Stomach (tissue), 4 donors: ENCODE measurements at regions not wholly inside any gene's neighbourhood (a gene's known extent, or its start where the extent isn't known, plus 50 kb on each side); places are given as distances from the start of the nearest gene placed in this dataset.

Experiments used
- EP300 ChIP-seq: sonication (generic); formaldehyde crosslinking; IDR thresholded peaks from one replicate; pipeline ENCODE4 v1.6.1; 2017; ENCODE audit warnings: antibody characterized with exemption
- POLR2A ChIP-seq, 4 donors: fragments of 450-650 bp; IDR thresholded peaks; one replicate each; pipeline ENCODE4 v1.6.1; 2016; ENCODE audit warnings: antibody characterized with exemption in 4 of 4, control low read depth in 2 of 4, mild to moderate bottlenecking in 1 of 4, moderate library complexity in 1 of 4
- TF ChIP-seq, protein P1 (sequence below), 7 experiments: fragments of 450-650 bp in 4 of 7; fragments of 200-600 bp in 3 of 7; sonication (generic) in 3 of 7; IDR thresholded peaks; one replicate each; pipeline ENCODE4 v1.5.1; 2016 to 2019; ENCODE audit warnings: antibody characterized with exemption in 7 of 7, control low read depth in 2 of 7, mild to moderate bottlenecking in 1 of 7

DNA sequence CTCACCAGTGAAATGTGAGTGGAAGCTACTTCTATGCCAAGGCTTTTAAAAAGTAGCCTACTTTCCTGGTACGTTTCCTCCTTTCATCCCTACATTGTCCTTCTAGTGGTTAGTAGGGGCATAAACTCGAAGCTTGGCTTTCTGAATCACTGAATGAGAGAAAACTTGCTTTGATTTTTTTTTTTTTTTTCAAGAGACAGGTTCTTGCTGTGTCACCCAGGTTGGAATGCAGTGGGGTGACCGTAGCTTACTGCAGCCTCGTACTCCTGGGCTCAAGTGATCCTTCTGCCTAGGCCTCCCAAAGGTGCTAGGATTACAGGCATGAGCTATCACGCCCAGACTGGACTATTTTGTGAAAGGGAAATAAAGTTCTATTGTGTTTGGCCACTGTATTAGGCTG is 89.1 kb upstream of the IGFBP7 start:
- no peak for TF ChIP-seq POLR2A (IDR thresholded peaks at IDR 0.05)
- TF ChIP-seq, protein P1, sequence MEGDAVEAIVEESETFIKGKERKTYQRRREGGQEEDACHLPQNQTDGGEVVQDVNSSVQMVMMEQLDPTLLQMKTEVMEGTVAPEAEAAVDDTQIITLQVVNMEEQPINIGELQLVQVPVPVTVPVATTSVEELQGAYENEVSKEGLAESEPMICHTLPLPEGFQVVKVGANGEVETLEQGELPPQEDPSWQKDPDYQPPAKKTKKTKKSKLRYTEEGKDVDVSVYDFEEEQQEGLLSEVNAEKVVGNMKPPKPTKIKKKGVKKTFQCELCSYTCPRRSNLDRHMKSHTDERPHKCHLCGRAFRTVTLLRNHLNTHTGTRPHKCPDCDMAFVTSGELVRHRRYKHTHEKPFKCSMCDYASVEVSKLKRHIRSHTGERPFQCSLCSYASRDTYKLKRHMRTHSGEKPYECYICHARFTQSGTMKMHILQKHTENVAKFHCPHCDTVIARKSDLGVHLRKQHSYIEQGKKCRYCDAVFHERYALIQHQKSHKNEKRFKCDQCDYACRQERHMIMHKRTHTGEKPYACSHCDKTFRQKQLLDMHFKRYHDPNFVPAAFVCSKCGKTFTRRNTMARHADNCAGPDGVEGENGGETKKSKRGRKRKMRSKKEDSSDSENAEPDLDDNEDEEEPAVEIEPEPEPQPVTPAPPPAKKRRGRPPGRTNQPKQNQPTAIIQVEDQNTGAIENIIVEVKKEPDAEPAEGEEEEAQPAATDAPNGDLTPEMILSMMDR (IDR thresholded peaks at IDR 0.05) = no peak
- no peak for TF ChIP-seq EP300
